PC-9 (cell line): ENCODE measurements at regions not wholly inside any gene's neighbourhood (a gene's known extent, or its start where the extent isn't known, plus 50 kb on each side); places are given as distances from the start of the nearest gene placed in this dataset.

ENCODE experiments used
- EZH2 ChIP-seq: fragments of 200-600 bp; sonication (generic); IDR thresholded peaks from 2 replicates; pipeline ENCODE4 v1.8.0; 2017; ENCODE audit warnings: antibody characterized with exemption, low read depth
- TF ChIP-seq, protein P1 (sequence below): fragments of 200-600 bp; sonication (generic); conservative IDR thresholded peaks from 2 replicates; pipeline ENCODE4 v1.6.1; 2017; ENCODE audit warnings: mixed run types, antibody characterized with exemption, mild to moderate bottlenecking, moderate library complexity

DNA sequence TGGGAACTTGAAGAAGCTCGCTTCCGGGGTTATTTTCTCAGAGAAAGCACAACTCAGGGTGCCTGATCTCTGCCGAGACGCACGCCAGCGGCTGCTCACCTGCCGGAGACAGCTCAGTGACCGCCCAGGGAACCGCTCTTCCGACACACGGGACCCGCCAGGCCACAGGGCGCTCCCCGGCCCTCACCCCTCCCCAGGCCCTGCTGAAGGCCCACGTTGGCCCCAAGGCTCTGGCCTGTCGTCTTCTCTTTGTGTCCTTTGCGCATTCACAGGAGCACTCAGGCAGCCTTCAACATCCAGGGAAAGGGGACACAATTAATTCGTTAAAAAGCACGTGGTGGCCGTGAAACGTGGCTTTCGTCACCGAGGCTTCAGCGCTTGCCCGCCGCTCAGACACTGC, 276.3 kb upstream of the SALL3 start:
- TF ChIP-seq, protein P1, sequence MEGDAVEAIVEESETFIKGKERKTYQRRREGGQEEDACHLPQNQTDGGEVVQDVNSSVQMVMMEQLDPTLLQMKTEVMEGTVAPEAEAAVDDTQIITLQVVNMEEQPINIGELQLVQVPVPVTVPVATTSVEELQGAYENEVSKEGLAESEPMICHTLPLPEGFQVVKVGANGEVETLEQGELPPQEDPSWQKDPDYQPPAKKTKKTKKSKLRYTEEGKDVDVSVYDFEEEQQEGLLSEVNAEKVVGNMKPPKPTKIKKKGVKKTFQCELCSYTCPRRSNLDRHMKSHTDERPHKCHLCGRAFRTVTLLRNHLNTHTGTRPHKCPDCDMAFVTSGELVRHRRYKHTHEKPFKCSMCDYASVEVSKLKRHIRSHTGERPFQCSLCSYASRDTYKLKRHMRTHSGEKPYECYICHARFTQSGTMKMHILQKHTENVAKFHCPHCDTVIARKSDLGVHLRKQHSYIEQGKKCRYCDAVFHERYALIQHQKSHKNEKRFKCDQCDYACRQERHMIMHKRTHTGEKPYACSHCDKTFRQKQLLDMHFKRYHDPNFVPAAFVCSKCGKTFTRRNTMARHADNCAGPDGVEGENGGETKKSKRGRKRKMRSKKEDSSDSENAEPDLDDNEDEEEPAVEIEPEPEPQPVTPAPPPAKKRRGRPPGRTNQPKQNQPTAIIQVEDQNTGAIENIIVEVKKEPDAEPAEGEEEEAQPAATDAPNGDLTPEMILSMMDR, result no peak
- no peak for TF ChIP-seq EZH2
